WI38 (cell line): ENCODE measurements at regions not wholly inside any gene's neighbourhood (a gene's known extent, or its start where the extent isn't known, plus 50 kb on each side); places are given as distances from the start of the nearest gene placed in this dataset.

Experiments used
- H3K4me3 ChIP-seq: 2 replicates; pipeline ENCODE4 v1.5.1; 2011; ENCODE audit warnings: low read depth, mild to moderate bottlenecking, control low read depth, low read length
- CTCF ChIP-seq: IDR thresholded peaks from 2 replicates; pipeline ENCODE4 v1.5.1; 2012; ENCODE audit warnings: low read depth, mild to moderate bottlenecking, control low read depth, low read length

GRCh38 chr18:57980573-57981307, 63.3 kb upstream of the NEDD4L start:
- TF ChIP-seq CTCF: no peak
- H3K4me3 ChIP-seq: no peak overlapping the region

GRCh38 chr18:57976230-57976773, 67.7 kb upstream of the NEDD4L start:
- no peak overlapping the region for H3K4me3 ChIP-seq
- no peak for TF ChIP-seq CTCF

GRCh38 chr18:57975805-57976204, 68.2 kb upstream of the NEDD4L start:
- no peak overlapping the region for H3K4me3 ChIP-seq
- no peak for TF ChIP-seq CTCF

- TF ChIP-seq CTCF: no peak
Measured at GRCh38 chr18:57974585-57975265, 69.3 kb upstream of the NEDD4L start.

GRCh38 chr18:57973889-57974288, 70.1 kb upstream of the NEDD4L start:
- no peak for TF ChIP-seq CTCF
- no peak overlapping the region for H3K4me3 ChIP-seq

More at GRCh38 chr18:57974585-57975265, 69.3 kb upstream of the NEDD4L start:
- no peak overlapping the region for H3K4me3 ChIP-seq

- H3K4me3 ChIP-seq: no peak overlapping the region
- peak; percentile 27; the same call in 1 of the 2 replicates for TF ChIP-seq CTCF
Measured at GRCh38 chr18:57970356-57971095, 73.5 kb upstream of the NEDD4L start.
